Activated CD4-positive, alpha-beta T cell treated with anti-CD3 and anti-CD28 coated beads, Interleukin-2, Interleukin-4, amounts not matched to agents 100 ng/mL and 50 ng/mL, durations not matched to agents 16 hours and 8 hours (primary cell): ENCODE measurements at regions not wholly inside any gene's neighbourhood (a gene's known extent, or its start where the extent isn't known, plus 50 kb on each side); places are given as distances from the start of the nearest gene placed in this dataset.

Experiments used
- DNase-seq: peaks from one replicate; pipeline ENCODE4 v3.0.0-alpha.2; 2020; ENCODE audit warnings: low spot score

DNA sequence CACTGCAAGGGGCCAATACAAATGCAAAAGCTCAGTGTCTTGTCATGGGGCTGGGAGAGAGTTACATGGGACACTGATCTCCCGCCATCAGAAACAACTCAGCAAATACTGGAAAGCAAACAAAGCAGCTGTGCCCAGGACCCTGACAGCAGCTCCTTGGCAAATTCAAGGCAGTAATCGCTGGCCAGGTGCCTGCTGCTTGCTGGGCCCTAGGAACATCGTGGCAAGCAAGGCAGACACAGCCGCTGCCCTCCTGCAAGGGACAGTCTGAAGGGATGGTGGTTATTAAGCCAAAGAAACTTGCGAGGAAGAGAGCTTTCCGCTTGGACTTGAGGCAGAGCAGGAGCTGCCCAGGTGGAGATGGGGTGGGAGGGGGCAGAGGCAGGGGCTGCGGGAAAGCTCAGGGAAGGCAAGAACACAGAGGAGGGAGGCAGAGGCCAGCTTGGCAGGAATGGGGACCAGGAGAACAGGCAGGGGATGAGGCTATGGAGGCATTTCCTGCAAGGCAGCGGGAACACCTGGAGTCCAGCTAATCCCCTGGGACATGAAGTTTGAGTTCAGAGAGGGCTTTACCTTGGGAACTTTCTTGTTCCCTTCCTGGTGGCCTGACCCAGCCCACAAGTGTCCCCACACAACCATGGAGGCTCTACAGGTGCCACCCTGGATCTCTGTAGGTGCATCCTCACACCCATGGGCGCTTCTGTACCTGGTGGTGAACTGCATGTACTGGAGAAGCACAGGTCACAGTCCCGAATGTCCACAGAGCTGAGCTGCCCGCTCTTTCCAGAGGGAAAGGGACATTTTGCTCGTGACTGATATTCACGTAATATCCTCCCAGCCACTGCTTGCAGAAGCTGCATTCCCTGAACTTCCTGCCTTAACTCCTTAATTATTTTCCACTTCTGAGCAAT, 78.7 kb upstream of the ATP2B2 start:
- DNase-seq, result no peak

DNA sequence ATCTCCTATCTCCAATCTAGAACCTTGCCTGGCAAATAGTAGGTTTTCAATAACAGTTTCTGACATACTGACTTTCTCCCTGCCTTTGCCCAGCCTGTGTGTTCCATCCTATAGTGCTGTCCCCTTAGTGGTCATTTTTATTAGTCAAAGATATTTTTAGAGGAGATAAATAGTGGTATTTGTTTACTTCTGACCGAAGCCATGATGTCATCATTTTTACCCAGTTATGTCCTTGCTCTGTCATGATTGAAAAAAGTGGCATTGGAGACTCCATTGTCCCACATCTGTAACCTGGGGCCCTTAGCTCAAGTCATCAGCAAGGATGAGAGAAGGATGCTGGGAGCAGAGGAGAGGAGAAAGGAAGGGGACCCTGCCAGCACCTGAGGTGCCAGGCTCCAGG, 80.6 kb upstream of the ATP2B2 start:
- DNase-seq, result no peak

DNA sequence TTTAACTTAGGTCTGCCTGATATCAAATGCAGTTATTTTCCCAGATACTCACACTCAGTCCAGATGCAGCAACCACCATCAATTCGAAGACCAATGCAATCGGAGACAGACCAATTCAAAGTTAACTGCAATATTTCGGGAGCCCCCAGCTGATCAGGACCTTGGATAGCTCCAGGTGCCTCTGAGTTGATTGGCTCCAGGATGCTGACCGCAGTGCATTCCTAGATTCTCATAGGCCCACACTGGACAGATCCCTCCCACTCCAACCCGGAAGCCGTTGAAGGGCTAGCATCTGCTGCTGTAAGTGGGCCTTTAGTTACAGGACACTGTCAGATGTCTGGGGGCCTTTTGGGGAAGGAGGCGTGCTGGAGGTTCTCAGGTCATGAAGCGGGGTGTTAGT, 89.5 kb upstream of the ATP2B2 start:
- DNase-seq, result peak; percentile 43

DNA sequence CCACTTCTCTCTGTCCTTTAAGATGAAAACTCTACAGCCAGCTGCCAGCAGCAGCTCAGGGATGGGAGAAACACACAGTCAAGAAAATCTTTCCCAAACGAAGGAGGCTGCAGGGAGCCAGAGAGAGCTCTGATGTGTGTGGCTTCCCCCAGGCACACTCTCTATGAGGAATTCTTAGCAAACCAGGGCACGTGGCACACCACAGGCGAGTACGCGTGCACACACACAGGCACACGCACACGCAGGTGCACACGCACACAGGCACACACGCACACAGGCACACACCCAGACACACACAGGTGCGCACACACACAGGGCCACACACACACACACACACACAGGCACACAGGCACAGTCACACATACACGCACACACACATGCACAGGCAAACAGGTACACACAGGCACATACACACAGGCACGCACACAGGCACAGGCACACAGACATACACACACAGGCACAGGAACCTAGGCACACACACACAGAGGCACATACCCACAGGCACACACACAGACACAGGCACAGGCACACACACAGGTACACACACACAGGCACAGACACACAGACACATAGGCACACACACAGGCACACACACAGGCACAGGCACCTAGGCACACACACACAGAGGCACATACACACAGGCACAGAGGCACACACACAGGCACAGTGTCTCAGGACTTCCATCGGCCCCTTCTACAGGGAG, 91.5 kb upstream of the ATP2B2 start:
- DNase-seq, result no peak

DNA sequence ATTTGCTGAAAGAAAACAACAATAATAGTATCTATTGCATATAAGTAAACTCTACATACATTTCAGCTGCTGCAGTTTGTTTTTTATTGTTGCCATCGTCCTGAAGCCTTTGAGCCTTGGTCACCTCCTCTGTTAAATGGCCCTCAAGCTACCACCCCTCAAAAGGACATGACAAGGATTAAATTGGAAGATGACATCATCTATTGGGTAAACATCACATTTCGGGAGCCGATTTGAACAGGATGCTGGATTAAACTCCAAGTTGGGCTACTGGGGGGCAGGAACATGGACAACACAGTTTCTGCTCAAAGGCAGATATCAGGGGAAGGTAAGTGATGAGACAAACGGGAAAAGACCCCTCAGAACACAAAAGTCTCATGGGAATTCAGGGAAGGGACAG, 92.3 kb upstream of the ATP2B2 start:
- no peak for DNase-seq

DNA sequence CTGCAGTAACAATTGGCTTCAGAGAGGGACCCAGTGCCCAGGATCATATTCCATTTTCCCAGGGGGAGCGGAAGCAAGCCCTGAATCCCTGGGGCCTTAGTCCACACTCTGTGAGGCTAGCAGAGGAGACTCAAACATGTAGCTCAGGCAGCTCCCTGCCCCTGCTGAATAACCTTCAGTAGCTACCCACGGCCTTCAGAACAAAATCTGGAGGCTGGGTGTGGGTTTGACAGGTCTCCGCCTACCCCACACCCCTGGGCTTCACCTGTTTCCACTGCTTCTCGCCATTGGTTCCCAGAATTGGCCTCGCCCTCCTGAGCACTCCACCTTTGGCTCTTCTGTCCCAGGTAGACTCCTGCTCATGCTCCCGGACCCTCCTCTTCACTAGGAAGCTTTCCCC, 93.6 kb upstream of the ATP2B2 start:
- DNase-seq, result no peak

DNA sequence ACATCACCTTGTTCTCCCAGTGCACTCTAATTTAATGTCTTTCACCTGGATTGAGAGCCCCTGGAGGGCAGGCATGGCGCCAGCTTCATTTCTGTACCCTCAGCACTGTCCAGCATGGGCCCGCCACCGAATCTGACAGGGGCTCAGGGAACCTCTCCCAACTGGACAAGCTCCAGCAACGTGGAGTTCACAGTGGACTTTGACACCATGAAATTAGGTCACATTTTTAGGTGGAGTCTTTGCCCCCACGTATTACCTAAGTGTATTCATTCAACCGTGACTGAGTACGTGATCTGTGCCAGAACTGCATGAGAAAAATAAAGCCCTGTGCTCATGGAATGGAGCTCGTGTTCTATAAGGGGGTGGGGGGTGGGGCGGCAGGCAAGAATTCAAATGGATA, 94.1 kb upstream of the ATP2B2 start:
- DNase-seq, result no peak

DNA sequence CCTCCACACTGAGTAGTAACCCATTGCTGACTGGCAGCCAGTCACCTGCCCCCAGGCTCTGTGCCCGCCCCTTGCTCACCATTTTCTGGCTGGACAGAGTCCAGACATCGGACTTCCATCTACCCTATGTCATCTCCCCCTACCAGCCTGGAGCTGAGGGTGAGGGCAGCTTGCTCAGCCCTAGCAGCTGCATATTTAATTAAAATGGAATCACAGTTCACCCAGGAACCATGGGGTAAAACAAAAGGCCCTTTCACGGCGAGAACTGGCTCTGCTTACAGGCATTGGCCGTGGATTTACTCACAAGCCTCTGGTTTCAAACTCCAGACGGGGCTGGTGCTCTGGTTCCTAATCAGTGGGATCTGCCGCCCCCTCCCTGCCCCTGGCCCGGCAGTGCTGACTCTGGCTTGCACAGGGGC, 94.9 kb upstream of the ATP2B2 start:
- no peak for DNase-seq

DNA sequence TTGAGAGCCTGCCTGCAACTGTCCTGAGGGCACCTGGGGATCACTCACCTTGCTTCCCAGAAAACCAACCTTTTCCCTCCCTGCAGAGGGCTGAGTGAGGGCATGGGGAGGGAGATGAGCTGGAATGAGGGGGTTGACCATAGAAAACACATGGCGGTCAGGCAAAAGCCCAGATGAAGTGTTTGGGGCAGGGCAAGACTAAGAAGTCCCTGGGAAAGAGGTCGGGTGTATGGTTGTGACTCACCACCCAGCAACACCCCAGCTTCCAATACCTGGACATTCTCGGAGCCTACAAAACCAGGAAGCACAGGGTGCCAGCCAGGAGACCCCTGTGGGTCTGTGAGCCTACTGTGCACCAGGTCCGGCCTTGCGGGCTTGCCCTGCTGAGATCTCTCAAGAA, 95.3 kb upstream of the ATP2B2 start:
- DNase-seq, result no peak

DNA sequence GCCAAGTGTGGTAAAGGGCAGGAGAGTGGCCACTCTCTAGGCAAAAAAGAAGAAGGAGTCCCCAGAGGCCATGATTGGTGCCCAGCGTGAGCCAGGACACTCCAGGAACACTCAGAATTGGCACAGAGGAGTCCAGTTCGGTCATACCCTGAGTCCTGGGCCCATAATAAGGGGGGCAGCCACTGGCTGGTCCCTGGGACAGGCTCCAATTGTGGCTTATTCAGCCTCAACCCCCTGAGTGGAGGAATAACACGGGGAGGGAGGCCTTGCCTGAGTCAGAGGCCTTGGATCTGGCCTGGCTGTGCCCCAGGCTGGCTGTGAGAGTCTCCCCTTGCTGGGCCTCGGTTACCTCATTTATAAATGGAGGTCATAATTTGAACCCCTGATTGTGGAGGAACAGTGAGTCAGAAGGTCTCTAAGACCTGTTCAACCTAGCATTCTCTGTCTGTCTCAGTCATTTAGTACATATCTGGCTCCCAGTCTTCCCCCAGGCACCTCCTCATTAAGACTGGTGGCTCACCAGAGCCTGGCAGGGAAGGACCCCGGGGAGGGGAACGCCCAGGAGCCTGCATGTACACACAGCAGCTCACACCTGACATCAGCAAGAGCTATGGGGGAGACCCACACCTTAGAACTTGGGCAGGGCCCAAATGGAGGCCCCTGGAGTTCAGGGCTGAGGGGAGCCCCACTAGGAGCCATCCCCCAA, 95.9 kb upstream of the ATP2B2 start:
- no peak for DNase-seq

DNA sequence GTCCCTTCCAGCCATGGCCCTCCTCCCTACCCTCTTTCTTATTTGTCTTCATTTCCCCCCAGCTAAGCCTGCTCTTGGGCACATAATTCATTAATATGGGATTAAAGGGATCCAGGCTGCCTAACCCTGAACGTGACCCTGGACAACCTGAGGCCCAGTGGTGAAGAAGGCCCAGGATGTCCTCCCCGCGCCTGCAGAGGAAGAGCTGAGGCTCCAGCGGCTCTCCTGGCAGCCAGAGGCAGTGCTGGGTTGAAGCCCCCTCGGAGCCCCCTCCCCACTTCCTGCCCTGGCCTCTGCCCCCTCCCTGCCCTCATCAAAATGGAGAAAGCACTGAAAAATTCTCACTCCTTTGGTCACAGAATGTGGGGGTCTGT, 96.5 kb upstream of the ATP2B2 start:
- DNase-seq, result no peak

DNA sequence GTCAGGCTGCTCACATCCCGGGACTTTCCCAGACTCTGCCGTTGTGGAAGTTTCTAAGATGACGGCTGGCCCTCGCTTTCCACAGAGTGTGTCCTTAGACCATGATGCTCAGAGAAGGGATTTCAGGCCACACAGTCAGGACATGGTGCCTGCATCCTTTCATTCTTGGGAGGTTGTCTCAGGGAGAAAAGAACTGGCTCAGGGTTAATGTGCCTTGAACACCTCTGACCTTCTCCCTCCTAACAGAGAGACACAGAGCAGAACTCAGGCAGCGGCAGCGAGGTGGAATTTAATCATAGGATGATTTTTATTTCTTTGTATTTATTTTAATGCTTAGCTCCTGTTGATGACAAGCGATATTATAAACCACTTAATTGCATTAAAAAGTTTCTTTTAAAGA, 96.9 kb upstream of the ATP2B2 start:
- DNase-seq, result no peak

DNA sequence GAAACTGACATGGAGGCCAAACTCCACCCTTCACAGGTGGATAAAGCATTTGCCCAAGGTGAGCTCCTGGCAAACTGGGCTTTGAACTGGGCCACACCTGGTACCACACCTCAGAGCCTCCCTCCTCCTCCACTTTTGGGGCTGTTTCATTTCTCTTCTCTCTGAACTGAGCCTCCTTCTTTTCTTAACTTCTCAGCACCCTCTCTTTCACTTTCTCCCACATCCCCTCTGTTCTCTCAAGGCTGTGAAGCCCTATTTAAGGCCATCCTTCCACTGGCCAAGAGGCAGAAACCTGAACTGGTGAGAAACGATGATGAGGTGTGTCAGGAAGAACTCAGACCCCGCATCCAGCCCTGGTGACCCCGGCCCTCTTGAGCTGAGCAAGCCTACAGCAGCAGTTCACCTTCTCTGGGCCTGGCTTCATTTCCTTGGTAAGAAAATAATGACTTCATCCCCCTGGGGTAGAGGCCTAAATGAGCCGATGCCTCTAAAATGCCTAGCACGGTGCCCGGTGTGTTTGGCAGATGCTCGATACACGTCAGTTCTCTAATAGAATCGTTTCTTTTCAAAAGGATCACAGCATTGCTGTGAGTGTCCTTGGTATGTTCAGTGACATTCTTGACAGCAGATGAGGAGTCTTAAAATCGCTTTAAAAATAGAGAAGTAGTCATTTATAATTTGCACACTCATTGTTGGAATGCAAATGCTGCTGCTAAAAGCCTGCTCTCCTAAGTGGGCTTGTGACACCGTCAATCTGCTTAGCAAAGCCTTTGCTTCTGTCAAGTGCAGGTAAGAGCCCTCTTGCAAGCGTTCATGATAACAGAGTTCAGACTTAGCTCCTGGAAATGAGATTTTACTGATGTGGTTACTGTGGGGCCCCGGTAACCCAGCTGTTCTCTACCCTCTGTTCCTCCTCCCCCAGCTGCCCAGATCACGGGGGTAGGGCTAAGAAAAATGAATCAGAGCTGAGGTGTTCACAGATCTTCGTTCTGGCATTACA, 97.7 kb upstream of the ATP2B2 start:
- DNase-seq, result peak; percentile 65

DNA sequence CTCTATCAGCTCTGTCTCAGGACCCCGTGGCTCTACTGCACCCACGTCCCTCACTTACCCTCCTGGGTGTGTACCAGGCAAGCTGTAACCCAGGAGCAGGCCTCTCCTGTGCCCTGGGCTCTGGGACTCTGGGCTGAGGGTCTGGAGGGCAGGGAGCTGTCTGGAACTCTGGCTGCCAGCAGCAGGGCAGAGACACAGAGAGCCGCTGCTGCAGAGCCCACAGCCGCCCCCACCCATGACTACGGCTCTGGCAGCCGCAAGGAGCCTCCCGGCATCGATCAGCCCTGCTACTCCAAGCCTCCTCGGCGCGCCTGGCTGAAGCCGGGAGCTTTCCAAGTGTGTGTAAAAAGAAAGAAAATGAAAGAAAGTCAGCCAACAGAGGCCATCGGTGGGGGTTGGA, 103.7 kb upstream of the ATP2B2 start:
- DNase-seq, result no peak

DNA sequence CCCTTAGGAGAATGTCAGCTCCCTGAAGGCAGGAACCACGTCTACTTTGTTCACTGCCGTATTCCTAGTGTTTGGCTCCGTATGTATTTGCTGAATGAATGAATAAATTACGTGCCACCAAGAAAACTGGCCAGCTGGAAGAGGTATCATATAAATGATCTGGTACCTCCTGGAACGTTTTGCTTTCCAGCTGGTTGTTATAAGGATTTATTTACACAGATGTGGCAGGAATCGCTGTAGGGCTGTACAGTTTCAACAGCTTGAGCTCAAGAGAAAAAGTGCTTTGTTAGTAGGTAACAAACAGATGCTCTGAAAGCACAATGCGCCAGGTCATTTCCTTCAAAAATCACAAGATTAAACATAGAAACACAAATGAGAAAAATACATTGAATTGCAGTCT, 108.8 kb upstream of the ATP2B2 start:
- DNase-seq, result no peak

DNA sequence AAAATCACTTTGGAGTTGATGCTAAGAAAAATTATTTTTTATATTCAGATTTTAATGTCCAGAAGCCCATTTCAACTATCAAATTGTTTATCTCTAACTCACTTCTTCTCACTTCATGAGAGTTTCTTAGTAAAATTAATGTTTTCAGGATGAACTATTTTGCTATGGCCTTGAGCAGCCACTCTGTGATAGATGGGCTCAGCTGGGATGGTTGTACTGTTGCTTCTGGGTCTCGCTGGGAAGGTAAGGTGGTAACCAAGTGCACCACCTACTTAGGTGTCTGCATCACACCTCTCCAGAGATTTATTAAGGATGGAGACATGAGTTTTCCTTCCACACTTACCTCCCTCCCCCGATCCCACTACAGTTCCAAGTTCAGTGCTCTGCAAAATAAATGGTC, 110.3 kb upstream of the ATP2B2 start:
- DNase-seq, result no peak

DNA sequence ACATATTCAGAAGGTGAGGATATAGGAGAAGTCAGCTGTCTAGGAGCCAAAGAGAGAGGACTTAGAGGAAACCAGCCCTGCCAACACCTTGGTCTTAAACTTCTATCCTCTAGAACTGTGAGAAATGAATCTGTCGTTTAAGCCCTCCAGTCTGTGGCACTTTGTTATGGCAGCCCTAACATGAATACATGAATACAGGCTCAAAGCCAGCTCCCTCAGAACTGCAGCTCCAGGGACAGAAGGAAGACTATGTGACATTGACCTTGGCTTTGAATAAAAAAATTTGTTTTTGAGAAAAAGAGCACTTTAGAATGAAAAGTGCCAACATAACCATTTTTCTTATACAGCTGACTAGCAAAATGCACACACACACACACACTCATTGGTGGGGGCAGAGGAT, 110.9 kb upstream of the ATP2B2 start:
- no peak for DNase-seq

DNA sequence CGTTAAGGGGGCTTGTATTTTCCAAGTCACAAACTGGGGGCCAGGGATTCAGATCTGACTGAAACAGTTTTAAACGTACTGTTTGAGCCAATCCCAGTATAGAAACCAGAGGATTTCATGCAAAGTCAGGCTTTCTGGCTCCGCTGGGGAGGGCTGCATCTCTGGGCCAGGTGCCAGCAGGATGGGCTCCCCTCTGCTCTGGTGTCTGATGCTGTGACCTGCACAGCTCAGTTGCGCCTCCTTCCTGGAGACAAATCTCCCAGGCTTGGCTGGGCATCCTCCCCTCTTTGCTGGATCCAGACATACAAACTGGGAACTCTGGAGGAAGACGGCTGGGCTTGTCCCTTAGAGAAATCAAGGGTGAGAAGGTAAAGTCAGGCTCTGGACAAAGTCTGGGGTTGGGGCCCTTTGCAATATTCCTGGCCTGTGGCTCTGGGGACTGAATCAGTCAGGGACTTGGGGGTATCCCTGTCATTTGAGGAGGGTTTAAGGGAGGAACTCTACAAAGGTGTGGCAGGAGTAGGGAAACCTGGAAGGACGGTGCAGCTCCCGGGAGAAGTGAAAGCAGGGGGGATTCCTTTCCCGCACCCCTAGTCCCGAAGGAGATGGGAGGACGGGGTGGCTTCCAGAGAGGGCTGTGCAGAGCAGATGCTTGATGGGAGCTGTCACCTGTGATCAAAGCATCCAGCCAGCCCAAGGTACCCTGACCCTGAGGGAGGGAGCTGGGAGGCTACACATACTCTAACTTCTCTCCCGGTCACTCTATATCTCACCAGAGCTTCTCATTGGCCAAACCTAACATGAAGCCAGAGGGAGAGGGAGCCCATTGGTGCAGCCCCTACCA, 114.8 kb upstream of the ATP2B2 start:
- no peak for DNase-seq

DNA sequence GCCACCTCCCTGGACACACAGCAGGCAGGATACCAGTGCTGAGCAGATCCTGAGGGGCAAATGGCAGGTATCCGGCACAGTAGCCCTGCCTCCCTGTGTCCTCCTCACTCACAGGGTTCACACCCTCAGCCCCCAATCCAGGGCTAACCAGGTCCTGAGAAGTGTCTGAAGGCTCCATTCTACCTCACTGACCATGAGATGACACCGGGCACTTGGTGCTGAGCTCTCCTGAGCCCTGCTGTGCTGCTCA, 115.4 kb upstream of the ATP2B2 start:
- no peak for DNase-seq

DNA sequence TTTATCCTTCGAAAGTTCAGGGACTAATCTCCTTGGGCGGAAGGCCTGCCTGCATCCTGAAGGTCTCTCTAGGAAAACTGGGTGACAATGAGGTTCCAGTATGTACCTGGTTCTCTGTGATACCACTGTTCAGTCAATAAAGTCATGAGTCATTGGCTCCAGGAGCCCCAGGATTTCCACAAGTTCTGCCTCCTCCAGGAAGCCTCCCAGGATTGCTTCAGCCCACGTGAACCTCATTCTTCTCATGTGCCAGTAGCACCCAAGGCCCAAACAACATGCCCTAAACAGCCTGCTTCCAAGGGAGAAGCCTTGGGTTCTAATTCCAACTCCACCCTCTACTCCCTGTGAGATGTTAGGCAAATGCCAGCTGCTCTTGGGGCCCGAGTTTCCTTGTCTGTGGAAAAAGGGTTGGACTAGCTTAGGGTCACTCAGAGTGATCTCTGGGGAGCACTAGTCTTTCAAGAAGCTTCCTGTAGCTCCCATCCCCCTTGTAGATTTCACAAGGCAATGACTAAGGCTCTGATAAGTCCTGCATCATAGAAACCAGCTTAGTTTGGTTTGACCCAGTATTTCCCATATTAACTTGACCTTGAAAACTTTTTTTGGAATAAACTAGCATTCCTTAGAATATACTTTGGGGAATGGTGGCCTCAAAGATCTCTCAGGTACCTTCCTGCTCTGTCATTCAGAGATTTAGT, 118.3 kb upstream of the ATP2B2 start:
- no peak for DNase-seq

DNA sequence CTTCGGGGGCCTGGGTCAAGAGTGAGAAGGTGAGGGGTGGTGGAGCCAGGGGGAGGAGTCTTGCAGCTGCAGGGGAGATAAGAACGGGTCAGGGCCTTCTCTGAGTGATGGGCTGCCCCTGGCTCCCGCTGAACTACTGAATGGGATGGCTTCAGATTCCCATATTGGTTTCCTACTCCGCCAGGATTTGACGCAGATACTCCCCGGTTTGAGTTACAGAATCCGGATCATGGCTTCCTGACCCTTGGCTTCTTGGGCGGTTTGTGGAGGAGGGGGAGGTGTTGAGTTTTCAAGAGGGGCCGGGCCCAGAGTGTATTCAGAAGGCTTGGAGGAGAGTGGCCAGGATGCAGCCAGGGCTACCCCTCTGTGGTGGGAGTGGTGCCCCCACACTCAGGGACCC, 119.9 kb upstream of the ATP2B2 start:
- no peak for DNase-seq
